Endodermal cell (in vitro differentiated cells): ENCODE measurements at regions not wholly inside any gene's neighbourhood (a gene's known extent, or its start where the extent isn't known, plus 50 kb on each side); places are given as distances from the start of the nearest gene placed in this dataset.

ENCODE experiments used
- DNase-seq: peaks from one replicate; pipeline ENCODE4 v3.0.0-alpha.2; 2017
- H3K27ac ChIP-seq: 2 replicates; pipeline ENCODE4 v1.5.1; 2013; ENCODE audit warnings: mild to moderate bottlenecking, low read depth, low read length, moderate library complexity
- H3K27me3 ChIP-seq: 2 replicates; pipeline ENCODE4 v1.6.1; 2013; ENCODE audit warnings: mild to moderate bottlenecking, low read length, moderate library complexity; ENCODE audit not compliant: insufficient read depth, control insufficient read depth, poor library complexity, severe bottlenecking
- H3K36me3 ChIP-seq: 2 replicates; pipeline ENCODE4 v1.7.0; 2013; ENCODE audit warnings: mild to moderate bottlenecking, low read length, moderate library complexity; ENCODE audit not compliant: control insufficient read depth, insufficient read depth
- H3K4me1 ChIP-seq: one replicate; pipeline ENCODE4 v1.7.0; 2013; ENCODE audit warnings: low read length; ENCODE audit not compliant: control insufficient read depth, insufficient read depth
- H3K4me3 ChIP-seq: 2 replicates; pipeline ENCODE4 v1.5.1; 2013; ENCODE audit warnings: mild to moderate bottlenecking, low read length, moderate library complexity
- H3K9ac ChIP-seq: 2 replicates; pipeline ENCODE4 v1.6.1; 2013; ENCODE audit warnings: mild to moderate bottlenecking, low read length, moderate library complexity; ENCODE audit not compliant: poor library complexity, severe bottlenecking; ENCODE audit errors: extremely low read depth
- H3K9me3 ChIP-seq: 2 replicates; pipeline ENCODE4 v1.6.1; 2013; ENCODE audit warnings: mild to moderate bottlenecking, low read length, moderate library complexity; ENCODE audit not compliant: control insufficient read depth
- H3K27ac Mint-ChIP-seq: 2 replicates; pipeline ENCODE4 v1.8.0; 2020; ENCODE audit warnings: mixed read lengths
- H3K27me3 Mint-ChIP-seq: 2 replicates; pipeline ENCODE4 v1.8.0; 2021; ENCODE audit warnings: mild to moderate bottlenecking, mixed read lengths; ENCODE audit not compliant: insufficient read depth
- H3K36me3 Mint-ChIP-seq: 2 replicates; pipeline ENCODE4 v1.8.0; 2020; ENCODE audit warnings: low read depth, mixed read lengths
- H3K4me1 Mint-ChIP-seq: 2 replicates; pipeline ENCODE4 v1.8.0; 2020; ENCODE audit warnings: mixed read lengths
- H3K4me3 Mint-ChIP-seq: 2 replicates; pipeline ENCODE4 v1.8.0; 2020; ENCODE audit warnings: mild to moderate bottlenecking, moderate library complexity, mixed read lengths
- H3K9me3 Mint-ChIP-seq: 2 replicates; pipeline ENCODE4 v1.8.0; 2020; ENCODE audit warnings: mild to moderate bottlenecking, mixed read lengths
- WGBS, 2 experiments: methylation state at CpG; one replicate each; pipeline versions ENCODE4 v1.1.5 to v1.1.7; 2013; ENCODE audit warnings: missing lambda C conversion rate in 2 of 2, mixed read lengths in 1 of 2; ENCODE audit not compliant: insufficient coverage in 1 of 2, insufficient read length in 1 of 2; 5-methylcytosine and 5-hydroxymethylcytosine counted together
- TF ChIP-seq, protein P1 (sequence below): fragments of 200-600 bp; sonication (generic); conservative IDR thresholded peaks from 2 replicates; pipeline ENCODE4 v1.5.0; 2021; ENCODE audit warnings: antibody characterized with exemption, mild to moderate bottlenecking

DNA sequence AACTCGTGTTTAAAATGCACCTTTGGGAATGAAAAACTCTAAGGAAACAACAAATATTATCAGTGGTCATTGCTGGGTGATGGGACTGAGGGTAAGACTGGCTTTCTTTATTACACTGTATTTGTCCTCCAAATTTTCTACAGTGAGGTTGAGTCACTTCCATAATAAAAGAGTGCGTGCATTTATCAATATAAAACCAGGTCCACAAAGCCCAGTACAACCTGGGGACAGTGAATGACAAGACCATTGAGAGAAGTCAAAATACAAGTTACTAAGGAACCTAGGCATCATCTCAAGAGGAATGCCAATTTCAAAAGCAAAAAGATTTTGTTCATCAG is 76.4 kb downstream of the MAGED4 start:
- Mint-ChIP-seq H3K4me3 (peak overlapping the region; percentile 79), H3K27me3 (no peaks in the 10 kb centered on the region), H3K36me3 (no peaks in the 10 kb centered on the region), H3K27ac (peak overlapping the region; percentile 97), H3K9me3 (peaks cover 26% of the 10 kb centered on the region), H3K4me1 (peaks cover 12% of the 10 kb centered on the region)
- 27% methylated on average over 2 of the region's 2 CpGs; no CpG with 5 or more reads in 1 of the 2 experiments for WGBS, 2 experiments
- DNase-seq, result no peak
- Histone ChIP-seq H3K27ac (no peak overlapping the region), H3K36me3 (no peaks in the 10 kb centered on the region), H3K9me3 (no peaks in the 10 kb centered on the region), H3K9ac (no peak overlapping the region), H3K4me3 (peak overlapping the region; percentile 81), H3K4me1 (no peaks in the 10 kb centered on the region), H3K27me3 (no peaks in the 10 kb centered on the region)
- TF ChIP-seq, protein P1, sequence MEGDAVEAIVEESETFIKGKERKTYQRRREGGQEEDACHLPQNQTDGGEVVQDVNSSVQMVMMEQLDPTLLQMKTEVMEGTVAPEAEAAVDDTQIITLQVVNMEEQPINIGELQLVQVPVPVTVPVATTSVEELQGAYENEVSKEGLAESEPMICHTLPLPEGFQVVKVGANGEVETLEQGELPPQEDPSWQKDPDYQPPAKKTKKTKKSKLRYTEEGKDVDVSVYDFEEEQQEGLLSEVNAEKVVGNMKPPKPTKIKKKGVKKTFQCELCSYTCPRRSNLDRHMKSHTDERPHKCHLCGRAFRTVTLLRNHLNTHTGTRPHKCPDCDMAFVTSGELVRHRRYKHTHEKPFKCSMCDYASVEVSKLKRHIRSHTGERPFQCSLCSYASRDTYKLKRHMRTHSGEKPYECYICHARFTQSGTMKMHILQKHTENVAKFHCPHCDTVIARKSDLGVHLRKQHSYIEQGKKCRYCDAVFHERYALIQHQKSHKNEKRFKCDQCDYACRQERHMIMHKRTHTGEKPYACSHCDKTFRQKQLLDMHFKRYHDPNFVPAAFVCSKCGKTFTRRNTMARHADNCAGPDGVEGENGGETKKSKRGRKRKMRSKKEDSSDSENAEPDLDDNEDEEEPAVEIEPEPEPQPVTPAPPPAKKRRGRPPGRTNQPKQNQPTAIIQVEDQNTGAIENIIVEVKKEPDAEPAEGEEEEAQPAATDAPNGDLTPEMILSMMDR, result no peak

DNA sequence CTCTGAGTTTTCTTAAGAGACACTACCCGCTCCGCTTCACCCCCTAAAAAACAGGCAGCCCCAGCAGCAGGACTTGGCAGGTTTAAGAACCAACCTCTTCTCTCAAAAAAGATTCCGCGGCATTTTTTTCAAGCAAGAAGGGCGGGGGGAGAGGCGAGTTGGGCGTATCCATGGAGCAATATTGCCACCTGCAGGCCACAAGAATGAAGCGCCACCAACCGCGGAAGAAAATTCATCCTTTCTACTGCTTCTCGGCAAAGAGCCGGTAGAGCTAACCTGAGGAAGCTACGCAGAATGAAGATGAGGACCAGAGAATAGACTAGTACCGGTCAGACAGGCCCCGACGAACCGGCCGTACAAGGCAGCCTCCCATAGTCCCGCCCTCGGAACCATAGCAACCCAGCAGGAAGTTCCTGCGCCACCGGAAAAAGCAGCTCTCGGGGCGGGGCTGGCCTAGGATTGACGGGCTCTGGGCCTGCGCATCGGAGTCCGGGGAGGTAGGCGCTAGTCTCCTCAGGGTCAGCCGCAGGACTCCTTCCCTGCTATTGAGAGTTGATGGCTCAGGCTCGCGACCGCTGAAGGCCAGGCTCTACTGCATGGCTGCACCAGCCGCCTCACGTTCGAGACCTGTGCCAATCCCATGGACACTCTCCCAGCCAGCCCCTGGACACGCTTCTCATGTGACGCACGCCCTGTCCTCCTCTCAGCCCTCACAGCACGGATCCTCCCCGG is 76.9 kb downstream of the MAGED4 start:
- Mint-ChIP-seq H3K4me3 (peak overlapping the region; percentile 79), H3K4me1 (peaks cover 12% of the 10 kb centered on the region), H3K9me3 (peaks cover 27% of the 10 kb centered on the region), H3K27ac (peak overlapping the region; percentile 97), H3K27me3 (no peaks in the 10 kb centered on the region), H3K36me3 (no peaks in the 10 kb centered on the region)
- peak overlapping the region; percentile 81 for H3K4me3 ChIP-seq
- WGBS, 2 experiments, result 0 to 2% methylated on average over 2 to 41 of the region's 41 CpGs
- H3K9ac ChIP-seq, result no peak overlapping the region
- H3K9me3 ChIP-seq, result no peaks in the 10 kb centered on the region
- H3K27ac ChIP-seq, result peak overlapping the region; percentile 87
- peak; percentile 94 for DNase-seq
- no peaks in the 10 kb centered on the region for H3K27me3 ChIP-seq
- TF ChIP-seq, protein P1, result peak; percentile 95
- H3K4me1 ChIP-seq, result no peaks in the 10 kb centered on the region
- H3K36me3 ChIP-seq, result no peaks in the 10 kb centered on the region

DNA sequence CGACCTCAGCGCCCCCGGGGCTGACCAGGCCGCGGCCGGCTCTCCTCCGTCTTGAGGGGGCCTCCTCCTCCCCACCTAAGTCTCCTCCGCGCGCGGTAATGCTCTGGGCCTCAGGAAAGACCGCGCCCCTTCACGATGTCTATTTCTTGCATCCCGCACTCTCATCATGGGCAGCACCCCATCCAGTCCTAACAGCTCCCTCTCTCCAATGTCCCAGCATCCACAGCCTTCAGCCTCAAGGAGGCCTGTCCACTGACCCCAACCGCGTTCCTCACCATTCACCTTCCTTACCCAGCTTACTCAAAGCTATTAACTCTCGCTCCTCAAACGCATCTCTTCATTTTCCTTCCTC is 77.5 kb downstream of the MAGED4 start:
- H3K36me3 Mint-ChIP-seq, result no peaks in the 10 kb centered on the region
- no peak for DNase-seq
- H3K9me3 Mint-ChIP-seq, result peaks cover 25% of the 10 kb centered on the region
- peaks cover 12% of the 10 kb centered on the region for H3K4me1 Mint-ChIP-seq
- Histone ChIP-seq H3K36me3 (no peaks in the 10 kb centered on the region), H3K4me3 (peak overlapping the region; percentile 81), H3K4me1 (no peaks in the 10 kb centered on the region), H3K27ac (no peak overlapping the region), H3K9ac (no peak overlapping the region), H3K27me3 (no peaks in the 10 kb centered on the region), H3K9me3 (no peaks in the 10 kb centered on the region)
- TF ChIP-seq, protein P1, result no peak
- no peaks in the 10 kb centered on the region for H3K27me3 Mint-ChIP-seq
- peak overlapping the region; percentile 79 for H3K4me3 Mint-ChIP-seq
- 18% methylated on average over 19 of the region's 19 CpGs; no CpG with 5 or more reads in 1 of the 2 experiments for WGBS, 2 experiments
- peak overlapping the region; percentile 78 for H3K27ac Mint-ChIP-seq
